ENCODE measurements at regions not wholly inside any gene's neighbourhood (a gene's known extent, or its start where the extent isn't known, plus 50 kb on each side); places are given as distances from the start of the nearest gene placed in this dataset.
A peak's percentile ranks its signal among the peaks of the same experiment; 100 is the strongest.
"Not testable (repeated sequence)": the region's sequence is repeated elsewhere in the genome, so short reads cannot be mapped to it uniquely, and the experiment has no call there.

DNA sequence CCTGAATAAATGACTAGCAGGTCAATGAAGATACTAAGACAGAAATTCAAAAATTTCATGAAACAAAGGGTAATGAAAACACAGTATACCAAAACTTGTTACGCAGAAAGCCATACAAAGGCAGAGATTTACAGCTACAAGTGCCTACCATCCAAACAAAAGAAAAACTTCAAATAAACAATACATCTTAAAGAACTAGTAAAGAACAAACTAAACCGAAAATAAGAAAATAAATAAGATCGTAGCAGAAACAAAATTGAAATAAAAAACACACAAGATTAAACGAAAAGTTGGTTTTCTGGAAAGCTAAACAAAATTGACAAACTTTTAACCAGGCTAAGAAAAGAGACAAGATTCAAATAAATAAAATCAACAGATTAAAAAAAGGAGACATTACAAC lies 51.5 kb downstream of the VPREB1 start:
- DNase-seq (ENCODE audit: low read depth in 1 of 2, low spot score in 1 of 2); in situ Hi-C loops (cut with HindIII; ENCODE audit: low pct_unique_long_range_greater_than_20kb, low sequenced_read_pairs): not testable (repeated sequence)

DNA sequence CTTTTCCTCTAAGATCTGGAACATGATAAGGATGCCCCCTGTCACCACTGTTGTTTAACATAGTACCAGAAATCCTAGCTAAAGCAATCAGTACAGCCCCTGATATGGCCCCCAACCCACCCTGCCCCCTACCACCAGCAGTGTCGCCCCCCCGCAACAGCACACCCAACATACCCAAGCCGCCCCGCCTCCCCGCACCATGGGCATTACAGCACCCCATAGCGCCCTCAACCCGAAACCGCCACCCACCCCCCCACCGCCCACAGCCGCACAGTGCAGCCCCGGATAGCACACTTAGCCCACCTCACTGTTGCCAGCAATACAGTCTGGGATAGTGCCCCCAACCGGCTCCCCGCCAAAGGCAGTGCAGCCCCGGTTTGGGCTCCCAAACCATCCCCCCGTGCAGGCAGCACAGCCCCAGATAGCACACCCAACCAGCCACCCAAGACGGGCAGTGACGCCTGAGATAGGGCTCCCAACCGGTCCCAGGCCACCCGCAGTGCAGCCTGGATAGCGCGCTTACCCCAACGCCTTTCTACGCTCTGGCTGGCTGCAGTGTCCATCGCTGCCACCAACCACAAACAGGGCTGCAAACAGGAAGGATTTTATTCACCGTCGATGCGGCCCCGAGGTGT lies 52.7 kb downstream of the VPREB1 start:
- in situ Hi-C loops (cut with HindIII; ENCODE audit: low pct_unique_long_range_greater_than_20kb, low sequenced_read_pairs); DNase-seq (ENCODE audit: low read depth in 1 of 2, low spot score in 1 of 2): not testable (repeated sequence)

DNA sequence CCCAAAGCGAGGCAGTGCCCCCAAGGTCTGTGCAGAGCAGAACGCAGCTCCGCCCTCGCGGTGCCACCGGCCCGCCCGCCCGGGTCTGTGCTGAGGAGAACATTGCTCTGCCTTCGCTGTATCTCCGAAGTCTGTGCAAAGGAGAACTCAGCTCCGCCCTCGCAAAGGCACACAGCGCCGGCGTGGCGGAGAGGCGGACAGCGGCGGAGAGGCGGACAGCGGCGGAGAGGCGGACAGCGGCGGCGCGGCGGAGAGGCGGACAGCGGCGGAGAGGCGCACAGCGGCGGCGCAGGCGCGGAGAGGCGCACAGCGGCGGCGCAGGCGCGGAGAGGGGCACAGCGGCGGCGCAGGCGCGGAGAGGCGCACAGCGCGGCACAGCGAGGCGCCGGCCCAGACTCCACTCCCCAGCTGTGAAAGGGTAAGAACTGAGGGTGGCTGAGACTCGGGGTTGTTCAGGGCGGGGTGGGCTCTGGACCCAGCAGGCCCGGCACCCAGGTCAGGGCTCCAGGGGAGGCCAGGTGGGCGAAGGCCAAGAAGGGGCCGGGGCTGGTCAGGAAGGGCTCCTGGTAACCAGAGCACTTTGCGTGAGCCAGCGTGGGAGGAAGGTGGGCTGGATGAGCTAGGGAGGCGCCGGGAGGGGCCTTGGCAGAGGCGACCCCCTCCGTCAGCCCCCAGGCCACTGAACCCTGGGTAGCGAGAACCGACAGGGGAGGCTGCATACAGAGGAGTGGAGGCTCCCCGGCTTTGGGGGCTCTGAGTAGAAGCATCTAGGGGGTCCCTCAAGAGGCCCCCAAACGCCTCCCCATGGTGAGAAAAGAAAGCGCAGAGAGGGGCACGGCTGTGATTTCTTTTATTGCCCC lies 53.4 kb downstream of the VPREB1 start:
- peak in 1 of 2 experiments; percentile 69 for DNase-seq (ENCODE audit: low read depth in 1 of 2, low spot score in 1 of 2)
- in situ Hi-C loops (cut with HindIII; ENCODE audit: low pct_unique_long_range_greater_than_20kb, low sequenced_read_pairs) = not testable (repeated sequence)

DNA sequence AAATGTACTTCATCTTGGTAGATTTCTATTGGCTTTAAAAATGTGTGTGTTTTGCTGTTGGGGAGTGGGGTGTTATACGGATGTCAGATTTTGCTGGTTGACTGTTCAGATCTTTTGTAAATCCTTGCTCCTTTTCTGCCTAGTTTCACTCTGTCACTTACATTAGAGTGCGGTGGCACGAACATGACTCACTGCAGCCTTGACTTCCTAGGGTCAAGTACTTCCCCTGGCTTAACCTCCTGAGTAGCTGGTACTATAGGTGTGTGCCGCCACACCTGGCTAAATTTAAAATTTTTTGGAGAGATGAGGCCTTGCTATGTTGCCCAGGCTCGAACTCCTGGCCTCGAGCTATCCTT lies 54.0 kb downstream of the VPREB1 start:
- DNase-seq (ENCODE audit: low read depth in 1 of 2, low spot score in 1 of 2); in situ Hi-C loops (cut with HindIII; ENCODE audit: low pct_unique_long_range_greater_than_20kb, low sequenced_read_pairs): not testable (repeated sequence)

DNA sequence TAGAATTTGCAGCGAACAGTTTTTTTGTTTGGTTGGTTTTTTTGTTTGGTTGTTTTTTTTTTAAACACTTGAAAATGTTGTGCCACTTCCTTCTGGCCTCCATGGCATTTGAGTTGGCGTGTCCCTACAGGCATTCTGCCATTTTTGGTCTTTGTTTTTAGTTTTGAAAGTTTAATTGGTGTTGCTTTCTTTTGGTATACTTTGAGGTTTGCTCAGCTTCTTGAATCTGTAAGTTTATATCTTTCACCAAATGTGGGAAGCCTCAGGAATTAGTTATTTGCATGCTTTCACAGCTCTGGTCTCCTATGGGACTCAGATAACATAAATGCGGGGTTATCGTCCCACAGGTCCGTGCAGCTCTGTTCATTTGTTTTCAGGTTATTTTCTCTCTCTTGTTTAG lies 55.9 kb downstream of the VPREB1 start:
- DNase-seq (ENCODE audit: low read depth in 1 of 2, low spot score in 1 of 2); in situ Hi-C loops (cut with HindIII; ENCODE audit: low pct_unique_long_range_greater_than_20kb, low sequenced_read_pairs): not testable (repeated sequence)

DNA sequence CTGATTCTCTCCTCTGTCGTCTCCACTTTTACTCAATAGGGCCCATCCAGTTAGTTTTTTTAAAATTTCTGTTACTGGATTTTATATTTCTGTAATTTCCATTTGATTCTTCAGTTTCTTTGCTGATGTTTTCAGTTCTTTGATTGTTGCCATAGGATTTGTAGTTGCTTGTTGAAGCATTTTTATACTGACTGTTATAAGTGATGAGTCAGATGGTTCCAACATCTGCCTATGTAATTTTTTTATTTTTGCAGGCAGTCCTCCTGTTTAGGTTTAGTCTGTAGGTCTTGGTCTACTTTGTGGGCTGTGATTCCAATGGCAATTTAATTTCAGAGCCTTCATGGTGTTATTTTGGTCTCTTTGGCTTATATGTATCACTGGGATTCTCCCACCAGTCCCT lies 56.4 kb downstream of the VPREB1 start:
- DNase-seq (ENCODE audit: low read depth in 1 of 2, low spot score in 1 of 2); in situ Hi-C loops (cut with HindIII; ENCODE audit: low pct_unique_long_range_greater_than_20kb, low sequenced_read_pairs): not testable (repeated sequence)

DNA sequence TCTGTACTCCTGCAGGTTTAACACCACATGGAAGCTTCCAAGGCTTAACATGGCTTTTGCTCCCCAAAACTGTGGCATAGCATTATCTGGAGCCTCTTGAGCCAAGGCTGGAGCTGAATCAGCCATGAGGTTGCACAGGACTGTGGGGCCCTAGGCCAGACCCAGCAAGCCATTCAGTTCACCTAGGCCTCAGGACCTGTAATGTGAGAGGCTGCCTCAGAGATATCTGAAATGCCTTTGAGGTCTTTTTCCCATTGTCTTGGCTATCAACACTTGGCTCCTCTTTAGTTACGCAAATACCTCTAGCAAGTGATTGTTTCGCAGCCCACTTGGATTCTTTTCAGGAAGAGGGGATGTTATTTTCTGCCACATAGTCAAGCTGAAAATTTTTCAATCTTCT lies 72.0 kb downstream of the VPREB1 start:
- no peak for TF ChIP-seq JUND (IDR thresholded peaks at IDR 0.05; ENCODE audit: low read depth)
- in situ Hi-C loops (cut with HindIII; ENCODE audit: low pct_unique_long_range_greater_than_20kb, low sequenced_read_pairs) = no loop called here
- DNase-seq (ENCODE audit: low read depth in 1 of 2, low spot score in 1 of 2) = no peak

DNA sequence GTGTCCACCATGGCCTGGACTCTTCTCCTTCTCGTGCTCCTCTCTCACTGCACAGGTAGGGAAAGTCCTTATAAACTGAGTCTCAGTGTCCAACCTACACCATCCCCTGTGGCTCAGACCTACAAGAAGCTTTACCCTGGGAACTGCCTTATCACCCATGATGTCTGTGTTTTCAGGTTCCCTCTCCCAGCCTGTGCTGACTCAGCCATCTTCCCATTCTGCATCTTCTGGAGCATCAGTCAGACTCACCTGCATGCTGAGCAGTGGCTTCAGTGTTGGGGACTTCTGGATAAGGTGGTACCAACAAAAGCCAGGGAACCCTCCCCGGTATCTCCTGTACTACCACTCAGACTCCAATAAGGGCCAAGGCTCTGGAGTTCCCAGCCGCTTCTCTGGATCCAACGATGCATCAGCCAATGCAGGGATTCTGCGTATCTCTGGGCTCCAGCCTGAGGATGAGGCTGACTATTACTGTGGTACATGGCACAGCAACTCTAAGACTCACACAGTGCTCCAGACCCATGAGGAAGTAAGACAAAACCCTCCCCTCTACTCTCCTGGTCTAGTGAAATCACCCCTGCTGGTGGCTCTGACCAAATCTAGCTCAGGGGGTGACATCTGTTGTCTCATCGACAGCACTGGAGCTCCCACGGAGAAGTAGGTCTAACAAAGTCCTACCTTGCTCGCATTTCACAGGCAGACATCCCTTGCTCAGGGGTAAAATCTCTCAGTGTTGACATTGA lies 74.3 kb downstream of the VPREB1 start:
- in situ Hi-C loops (cut with HindIII; ENCODE audit: low pct_unique_long_range_greater_than_20kb, low sequenced_read_pairs) = no loop called here
- DNase-seq (ENCODE audit: low read depth in 1 of 2, low spot score in 1 of 2) = no peak
- no peak for TF ChIP-seq JUND (IDR thresholded peaks at IDR 0.05; ENCODE audit: low read depth)

DNA sequence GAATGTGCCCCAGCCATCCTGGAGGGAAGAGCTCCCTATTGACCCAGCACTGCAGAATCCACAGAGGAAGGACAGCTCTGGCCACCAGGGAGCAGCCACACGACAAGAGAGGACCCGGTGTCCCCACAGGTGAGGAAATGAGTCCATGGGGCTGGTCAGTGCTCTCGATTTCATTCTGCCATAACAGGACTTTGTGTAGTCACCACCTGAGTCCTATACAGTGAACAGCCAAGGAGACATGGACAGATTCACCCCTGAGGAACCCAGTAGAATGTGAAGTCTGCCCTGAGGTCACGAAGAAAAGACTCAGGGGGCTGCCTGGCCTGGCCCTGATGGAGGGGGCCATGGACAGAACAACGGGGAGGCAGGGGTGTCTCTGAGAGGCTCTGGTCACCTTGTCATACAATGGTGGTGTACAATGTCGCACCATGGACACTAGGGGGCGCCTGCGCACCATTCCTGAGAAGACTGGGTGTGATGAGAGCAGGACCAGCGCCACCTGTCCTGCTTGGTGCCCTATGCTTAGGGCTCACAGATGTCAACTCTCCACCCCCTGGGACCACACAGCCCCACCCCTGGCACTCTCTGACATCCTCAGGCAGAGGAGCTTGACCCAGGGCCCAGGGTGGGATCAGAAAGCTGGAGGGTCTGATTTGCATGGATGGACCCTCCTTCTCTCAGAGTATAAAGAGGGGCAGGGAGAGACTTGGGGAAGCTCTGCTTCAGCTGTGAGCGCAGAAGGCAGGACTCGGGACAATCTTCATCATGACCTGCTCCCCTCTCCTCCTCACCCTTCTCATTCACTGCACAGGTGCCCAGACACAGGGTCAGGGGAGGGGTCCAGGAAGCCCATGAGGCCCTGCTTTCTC lies 77.4 kb downstream of the VPREB1 start:
- in situ Hi-C loops (cut with HindIII; ENCODE audit: low pct_unique_long_range_greater_than_20kb, low sequenced_read_pairs) = not testable (repeated sequence)
- DNase-seq (ENCODE audit: low read depth in 1 of 2, low spot score in 1 of 2) = peak; percentile 38 to 69

DNA sequence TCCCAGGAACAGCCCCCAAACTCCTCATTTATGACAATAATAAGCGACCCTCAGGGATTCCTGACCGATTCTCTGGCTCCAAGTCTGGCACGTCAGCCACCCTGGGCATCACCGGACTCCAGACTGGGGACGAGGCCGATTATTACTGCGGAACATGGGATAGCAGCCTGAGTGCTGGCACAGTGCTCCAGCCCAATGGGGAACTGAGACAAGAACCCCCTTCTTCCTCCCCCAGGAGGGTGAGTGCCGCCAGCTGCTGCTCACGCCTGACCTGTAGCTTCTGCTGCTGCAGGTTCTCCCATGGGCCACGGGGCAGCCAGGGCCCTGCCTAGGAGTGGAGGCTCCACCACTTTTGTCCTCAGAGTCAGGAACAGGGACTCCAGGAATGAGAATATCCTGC lies 78.2 kb downstream of the VPREB1 start:
- DNase-seq (ENCODE audit: low read depth in 1 of 2, low spot score in 1 of 2) = no peak
- in situ Hi-C loops (cut with HindIII; ENCODE audit: low pct_unique_long_range_greater_than_20kb, low sequenced_read_pairs) = no loop called here
- no peak for TF ChIP-seq JUND (IDR thresholded peaks at IDR 0.05; ENCODE audit: low read depth)

DNA sequence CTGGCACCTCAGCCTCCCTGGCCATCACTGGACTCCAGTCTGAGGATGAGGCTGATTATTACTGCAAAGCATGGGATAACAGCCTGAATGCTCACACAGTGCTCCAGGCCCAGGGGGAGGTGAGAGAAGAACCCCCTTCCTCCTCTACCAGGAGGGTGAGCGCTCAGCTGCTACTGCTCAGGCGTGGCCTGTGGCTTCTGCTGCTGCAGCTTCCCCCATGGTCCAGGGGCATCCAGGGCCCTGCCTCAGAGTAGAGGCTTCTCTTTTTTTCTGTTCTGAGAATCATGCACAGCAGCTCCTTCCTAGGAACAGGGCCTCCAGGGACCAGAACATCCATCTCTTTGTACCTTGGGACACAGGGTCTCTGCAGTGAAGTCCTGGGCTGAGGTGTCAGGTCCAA lies 83.1 kb downstream of the VPREB1 start:
- no peak for DNase-seq (ENCODE audit: low read depth in 1 of 2, low spot score in 1 of 2)
- in situ Hi-C loops (cut with HindIII; ENCODE audit: low pct_unique_long_range_greater_than_20kb, low sequenced_read_pairs) = no loop called here
- TF ChIP-seq JUND (IDR thresholded peaks at IDR 0.05; ENCODE audit: low read depth) = no peak

DNA sequence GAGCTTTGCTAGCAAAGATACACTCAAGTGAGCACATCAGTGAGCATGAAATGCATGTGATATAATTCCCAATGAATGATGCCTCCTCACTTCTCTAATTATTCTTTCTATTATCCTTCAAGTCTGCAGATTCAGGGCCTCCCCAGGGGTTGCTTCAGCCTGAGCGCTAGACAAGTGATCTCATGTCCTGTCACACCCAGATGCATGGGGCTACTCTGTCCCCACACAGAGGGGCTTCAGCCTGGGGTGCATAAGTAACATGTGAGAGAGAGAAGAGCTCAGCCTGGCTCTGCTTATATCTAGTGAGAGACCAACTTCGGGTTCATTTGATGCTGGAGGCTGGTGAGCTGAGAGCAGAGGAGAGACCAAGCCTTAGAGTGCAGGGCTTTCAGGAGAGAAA lies 85.2 kb downstream of the VPREB1 start:
- no peak for DNase-seq (ENCODE audit: low read depth in 1 of 2, low spot score in 1 of 2)
- no peak for TF ChIP-seq JUND (IDR thresholded peaks at IDR 0.05; ENCODE audit: low read depth)
- in situ Hi-C loops (cut with HindIII; ENCODE audit: low pct_unique_long_range_greater_than_20kb, low sequenced_read_pairs) = no loop called here

DNA sequence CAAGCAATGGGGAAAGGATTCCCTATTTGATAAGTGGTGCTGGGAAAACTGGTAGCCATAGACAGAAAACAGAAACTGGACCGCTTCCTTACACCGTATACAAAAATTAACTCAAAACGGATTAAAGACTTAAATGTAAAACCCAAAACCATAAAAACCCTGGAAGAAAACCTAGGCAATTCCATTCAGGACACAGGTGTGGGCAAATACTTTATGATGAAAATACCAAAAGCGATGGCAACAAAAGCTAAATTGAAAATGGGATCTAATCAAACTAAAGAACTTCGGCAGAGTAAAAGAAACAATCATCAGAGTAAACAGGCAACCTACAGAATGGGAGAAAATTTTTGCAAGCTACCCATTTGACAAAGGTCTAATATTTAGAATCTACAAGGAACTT lies 91.1 kb downstream of the VPREB1 start:
- in situ Hi-C loops (cut with HindIII; ENCODE audit: low pct_unique_long_range_greater_than_20kb, low sequenced_read_pairs); DNase-seq (ENCODE audit: low read depth in 1 of 2, low spot score in 1 of 2): not testable (repeated sequence)

DNA sequence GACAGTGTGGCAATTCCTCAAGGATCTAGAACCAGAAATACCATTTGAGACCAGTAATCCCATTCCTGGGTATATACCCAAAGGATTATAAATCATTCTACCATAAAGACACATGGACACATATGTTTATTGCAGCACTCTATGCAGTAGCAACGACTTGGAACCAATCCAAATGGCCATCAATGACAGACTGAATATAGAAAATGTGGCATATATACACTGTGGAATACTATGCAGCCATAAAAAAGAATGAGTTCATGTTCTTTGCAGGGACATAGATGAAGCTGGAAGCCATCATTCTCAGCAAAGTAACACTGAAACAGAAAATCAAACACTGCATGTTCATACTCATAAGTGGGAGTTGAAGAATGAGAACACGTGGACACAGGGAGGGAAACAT lies 91.7 kb downstream of the VPREB1 start:
- DNase-seq (ENCODE audit: low read depth in 1 of 2, low spot score in 1 of 2); in situ Hi-C loops (cut with HindIII; ENCODE audit: low pct_unique_long_range_greater_than_20kb, low sequenced_read_pairs): not testable (repeated sequence)

DNA sequence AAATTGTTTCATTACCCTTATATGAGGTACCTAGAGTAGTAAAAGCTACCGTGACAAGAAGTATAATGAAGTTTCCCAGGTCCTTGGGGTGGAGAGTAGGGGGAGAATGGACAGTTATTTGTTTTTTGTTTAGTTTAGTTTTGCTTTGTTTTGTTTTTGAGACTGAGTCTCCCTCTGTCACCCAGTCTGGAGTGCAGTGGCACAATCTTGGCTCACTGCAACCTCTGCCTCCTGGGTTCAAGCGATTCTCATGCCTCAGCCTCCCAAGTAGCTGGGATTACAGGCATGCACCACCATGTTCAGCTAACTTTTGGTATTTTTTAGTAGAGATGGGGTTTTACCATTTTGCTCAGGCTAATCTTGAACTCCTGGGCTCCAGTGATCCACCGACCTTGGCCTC lies 94.2 kb downstream of the VPREB1 start:
- in situ Hi-C loops (cut with HindIII; ENCODE audit: low pct_unique_long_range_greater_than_20kb, low sequenced_read_pairs) = not testable (repeated sequence)

More for the DNA sequence above, 94.2 kb downstream of the VPREB1 start:
- not testable (repeated sequence) for DNase-seq (ENCODE audit: low read depth in 1 of 2, low spot score in 1 of 2)

Measured in T47D (cell line).